Smooth muscle cell (in vitro differentiated cells): ENCODE measurements at regions not wholly inside any gene's neighbourhood (a gene's known extent, or its start where the extent isn't known, plus 50 kb on each side); places are given as distances from the start of the nearest gene placed in this dataset.

Experiments used
- DNase-seq: peaks from one replicate; lab custom pipeline; 2025; ENCODE audit not compliant: unreplicated experiment; lab: John Stamatoyannopoulos, UW
- H2AFZ ChIP-seq: fragments of 200-600 bp; sonication (generic); 2 replicates; pipeline ENCODE4 v1.6.0; 2016; ENCODE audit warnings: antibody characterized with exemption, low read depth, mild to moderate bottlenecking
- H3F3A ChIP-seq: fragments of 200-600 bp; sonication (generic); 2 replicates; pipeline ENCODE4 v1.6.0; 2017; ENCODE audit warnings: antibody characterized with exemption, low read depth
- H3K27ac ChIP-seq: fragments of 200-600 bp; sonication (generic); 2 replicates; pipeline ENCODE4 v1.5.1; 2016; ENCODE audit warnings: low read depth, mild to moderate bottlenecking
- H3K27me3 ChIP-seq: fragments of 200-600 bp; sonication (generic); 2 replicates; pipeline ENCODE4 v1.6.1; 2016; ENCODE audit warnings: low read depth, mild to moderate bottlenecking
- H3K36me3 ChIP-seq: fragments of 200-600 bp; sonication (generic); 2 replicates; pipeline ENCODE4 v1.5.1; 2016; ENCODE audit warnings: low read depth
- H3K4me1 ChIP-seq: fragments of 200-600 bp; sonication (generic); 2 replicates; pipeline ENCODE4 v1.5.1; 2016; ENCODE audit warnings: low read depth
- H3K4me2 ChIP-seq: fragments of 200-600 bp; sonication (generic); 2 replicates; pipeline ENCODE4 v1.6.0; 2016; ENCODE audit warnings: mild to moderate bottlenecking
- H3K4me3 ChIP-seq: fragments of 200-600 bp; sonication (generic); 2 replicates; pipeline ENCODE4 v1.5.1; 2016; ENCODE audit warnings: mild to moderate bottlenecking
- H3K79me2 ChIP-seq: fragments of 200-600 bp; sonication (generic); 2 replicates; pipeline ENCODE4 v1.6.0; 2016; ENCODE audit warnings: low read depth, mild to moderate bottlenecking
- H3K9ac ChIP-seq: fragments of 200-600 bp; sonication (generic); 2 replicates; pipeline ENCODE4 v1.6.0; 2016; ENCODE audit warnings: low read depth
- H3K9me3 ChIP-seq: fragments of 200-600 bp; sonication (generic); replicated peaks from 2 replicates; pipeline ENCODE4 v1.5.1; 2016; ENCODE audit warnings: low read depth
- H4K20me1 ChIP-seq: fragments of 200-600 bp; sonication (generic); 2 replicates; pipeline ENCODE4 v1.6.0; 2016; ENCODE audit warnings: low read depth
- WGBS: methylation state at CpG from one replicate; pipeline ENCODE4 v1.1.7; 2016; ENCODE audit warnings: low lambda C conversion rate; 5-methylcytosine and 5-hydroxymethylcytosine counted together
- TF ChIP-seq, protein P1 (sequence below): fragments of 200-600 bp; sonication (generic); IDR thresholded peaks from 2 replicates; pipeline ENCODE4 v1.5.1; 2017; ENCODE audit warnings: borderline replicate concordance, mild to moderate bottlenecking, antibody characterized with exemption; ENCODE audit not compliant: insufficient read depth, poor library complexity, severe bottlenecking

DNA sequence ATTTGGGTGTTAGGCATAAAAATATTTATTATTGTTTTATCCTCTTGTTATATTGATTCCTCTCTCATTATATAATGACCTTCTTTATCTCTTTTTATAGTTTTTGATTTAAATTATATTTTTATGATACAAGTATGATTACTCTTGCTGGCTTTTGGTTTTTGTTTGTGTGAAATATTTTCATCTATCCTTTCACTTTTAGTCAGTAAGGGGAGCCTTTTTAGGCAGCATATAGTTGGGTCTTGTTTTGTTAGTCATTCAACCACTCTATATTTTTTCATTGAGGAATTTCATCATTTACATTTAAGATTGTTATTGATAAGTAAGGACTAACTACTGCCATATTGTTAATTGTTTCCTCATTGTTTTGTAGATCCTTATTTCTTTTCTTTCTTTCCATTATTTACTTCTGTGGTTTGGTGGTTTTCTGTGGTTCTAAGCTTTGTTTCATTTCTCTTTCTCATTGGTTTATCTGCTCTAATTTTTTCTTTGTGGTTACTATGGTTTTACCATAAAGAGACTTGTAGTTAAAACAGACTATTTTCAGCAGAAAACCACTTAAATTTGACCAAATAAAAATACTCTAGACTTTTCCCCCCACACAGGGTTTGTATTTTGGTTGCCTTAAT, 593.1 kb downstream of the NUF2 start:
- TF ChIP-seq, protein P1, sequence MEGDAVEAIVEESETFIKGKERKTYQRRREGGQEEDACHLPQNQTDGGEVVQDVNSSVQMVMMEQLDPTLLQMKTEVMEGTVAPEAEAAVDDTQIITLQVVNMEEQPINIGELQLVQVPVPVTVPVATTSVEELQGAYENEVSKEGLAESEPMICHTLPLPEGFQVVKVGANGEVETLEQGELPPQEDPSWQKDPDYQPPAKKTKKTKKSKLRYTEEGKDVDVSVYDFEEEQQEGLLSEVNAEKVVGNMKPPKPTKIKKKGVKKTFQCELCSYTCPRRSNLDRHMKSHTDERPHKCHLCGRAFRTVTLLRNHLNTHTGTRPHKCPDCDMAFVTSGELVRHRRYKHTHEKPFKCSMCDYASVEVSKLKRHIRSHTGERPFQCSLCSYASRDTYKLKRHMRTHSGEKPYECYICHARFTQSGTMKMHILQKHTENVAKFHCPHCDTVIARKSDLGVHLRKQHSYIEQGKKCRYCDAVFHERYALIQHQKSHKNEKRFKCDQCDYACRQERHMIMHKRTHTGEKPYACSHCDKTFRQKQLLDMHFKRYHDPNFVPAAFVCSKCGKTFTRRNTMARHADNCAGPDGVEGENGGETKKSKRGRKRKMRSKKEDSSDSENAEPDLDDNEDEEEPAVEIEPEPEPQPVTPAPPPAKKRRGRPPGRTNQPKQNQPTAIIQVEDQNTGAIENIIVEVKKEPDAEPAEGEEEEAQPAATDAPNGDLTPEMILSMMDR = no peak
- no peaks in the 10 kb centered on the region for H3K9me3 ChIP-seq
- no peaks in the 10 kb centered on the region for H3K27me3 ChIP-seq
- no peak overlapping the region for H3K4me2 ChIP-seq
- no peak overlapping the region for H2AFZ ChIP-seq
- no peak overlapping the region for H3K4me3 ChIP-seq
- H4K20me1 ChIP-seq = no peaks in the 10 kb centered on the region
- H3K4me1 ChIP-seq = no peaks in the 10 kb centered on the region
- H3K27ac ChIP-seq = no peak overlapping the region
- no peaks in the 10 kb centered on the region for H3F3A ChIP-seq
- H3K9ac ChIP-seq = no peak overlapping the region
- H3K36me3 ChIP-seq = no peaks in the 10 kb centered on the region
- no peaks in the 10 kb centered on the region for H3K79me2 ChIP-seq
- DNase-seq = no peak

DNA sequence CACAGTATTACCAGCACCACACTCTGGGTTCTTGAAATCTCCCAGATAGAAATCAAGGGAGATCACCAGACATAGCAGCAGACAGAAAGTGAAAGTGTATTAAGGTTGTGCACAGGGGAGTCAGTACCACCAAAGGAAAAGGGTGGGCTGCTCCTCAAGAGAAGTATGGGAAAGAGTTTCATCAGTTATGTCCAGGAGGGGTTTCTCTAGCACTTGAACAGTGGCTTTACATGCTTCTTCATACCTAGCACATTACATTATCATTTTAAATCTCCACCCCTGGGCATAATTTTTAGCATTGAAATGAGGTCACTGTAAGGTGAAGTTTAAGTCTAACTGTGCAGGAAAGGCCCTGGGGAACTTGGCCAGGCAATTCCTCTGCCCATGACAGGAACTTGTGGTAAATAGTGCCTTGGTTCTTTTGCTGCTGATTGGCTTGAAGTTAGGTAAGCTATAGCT, 601.0 kb downstream of the NUF2 start:
- no peak overlapping the region for H3K9ac ChIP-seq
- no peaks in the 10 kb centered on the region for H3K79me2 ChIP-seq
- no peaks in the 10 kb centered on the region for H3K27me3 ChIP-seq
- H3K4me3 ChIP-seq = no peak overlapping the region
- no peak overlapping the region for H2AFZ ChIP-seq
- H3F3A ChIP-seq = no peaks in the 10 kb centered on the region
- H3K27ac ChIP-seq = no peak overlapping the region
- TF ChIP-seq, protein P1 = no peak
- no peaks in the 10 kb centered on the region for H3K9me3 ChIP-seq
- DNase-seq = no peak
- H3K36me3 ChIP-seq = no peaks in the 10 kb centered on the region
- H3K4me2 ChIP-seq = no peak overlapping the region
- H3K4me1 ChIP-seq = no peaks in the 10 kb centered on the region
- H4K20me1 ChIP-seq = no peaks in the 10 kb centered on the region

DNA sequence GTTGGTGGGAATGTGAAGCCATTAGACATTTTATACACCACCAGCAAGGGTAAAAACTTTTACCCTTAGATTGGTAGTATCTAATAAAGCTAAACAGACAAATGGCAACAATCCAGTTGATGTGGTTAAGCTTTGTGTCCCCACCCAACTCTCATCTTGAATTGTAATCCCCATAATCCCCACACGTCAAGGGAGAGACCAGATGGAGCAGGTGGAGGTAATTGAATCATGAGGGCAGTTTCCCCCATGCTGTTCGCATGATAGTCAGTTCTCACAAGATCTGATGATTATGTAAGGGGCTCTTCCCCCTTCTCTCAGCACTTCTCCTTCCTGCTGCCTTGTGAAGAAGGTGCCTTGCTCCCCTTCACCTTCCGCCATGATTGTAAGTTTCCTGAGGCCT, 602.3 kb downstream of the NUF2 start:
- H3K9me3 ChIP-seq = no peaks in the 10 kb centered on the region
- DNase-seq = no peak
- H3K27me3 ChIP-seq = no peaks in the 10 kb centered on the region
- no peak overlapping the region for H3K4me2 ChIP-seq
- H3K79me2 ChIP-seq = no peaks in the 10 kb centered on the region
- H3K4me3 ChIP-seq = no peak overlapping the region
- no peak overlapping the region for H3K27ac ChIP-seq
- no peaks in the 10 kb centered on the region for H3K36me3 ChIP-seq
- no peaks in the 10 kb centered on the region for H4K20me1 ChIP-seq
- no peak overlapping the region for H3K9ac ChIP-seq
- 91% methylated on average over 3 of the region's 3 CpGs for WGBS
- no peaks in the 10 kb centered on the region for H3K4me1 ChIP-seq
- no peaks in the 10 kb centered on the region for H3F3A ChIP-seq
- H2AFZ ChIP-seq = no peak overlapping the region
- TF ChIP-seq, protein P1 = no peak

DNA sequence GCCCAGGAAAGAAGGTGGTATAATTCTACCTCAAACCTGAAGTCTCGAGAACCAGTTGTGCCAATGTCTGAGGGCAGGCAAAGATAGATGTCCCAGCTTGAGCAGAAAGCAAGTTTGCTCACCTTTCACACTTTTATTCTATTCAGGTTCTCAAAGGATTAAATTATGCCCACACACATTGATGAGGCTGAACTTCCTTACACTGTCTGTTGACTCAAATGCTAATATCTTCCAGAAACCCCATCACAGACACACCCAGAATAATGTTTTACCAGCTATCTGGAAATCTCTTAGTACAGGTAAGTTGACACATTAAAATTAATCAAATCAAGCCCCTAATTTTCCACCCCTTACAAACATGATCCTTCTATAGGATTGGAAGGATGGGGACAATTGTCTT, 605.7 kb downstream of the NUF2 start:
- TF ChIP-seq, protein P1 = no peak
- Histone ChIP-seq H3K27me3 (no peaks in the 10 kb centered on the region), H3K79me2 (no peaks in the 10 kb centered on the region), H3K36me3 (no peaks in the 10 kb centered on the region), H3K4me3 (no peak overlapping the region), H3K9me3 (no peaks in the 10 kb centered on the region), H4K20me1 (no peaks in the 10 kb centered on the region), H3K4me2 (no peak overlapping the region), H3K9ac (no peak overlapping the region), H2AFZ (no peak overlapping the region), H3K4me1 (no peaks in the 10 kb centered on the region), H3F3A (no peaks in the 10 kb centered on the region), H3K27ac (no peak overlapping the region)
- no peak for DNase-seq
- WGBS = 100% methylated on average over 1 of the region's 1 CpG
